GM19467 (cell line): ENCODE measurements at regions not wholly inside any gene's neighbourhood (a gene's known extent, or its start where the extent isn't known, plus 50 kb on each side); places are given as distances from the start of the nearest gene placed in this dataset.
"Not testable (repeated sequence)": the region's sequence is repeated elsewhere in the genome, so short reads cannot be mapped to it uniquely, and the experiment has no call there.

Source experiments
- ATAC-seq: cut with Tn5 transposase; IDR thresholded peaks from one replicate; pipeline ENCODE4 v1.9.1; 2021; ENCODE audit warnings: mild to moderate bottlenecking, moderate library complexity; ENCODE audit not compliant: unreplicated experiment

DNA sequence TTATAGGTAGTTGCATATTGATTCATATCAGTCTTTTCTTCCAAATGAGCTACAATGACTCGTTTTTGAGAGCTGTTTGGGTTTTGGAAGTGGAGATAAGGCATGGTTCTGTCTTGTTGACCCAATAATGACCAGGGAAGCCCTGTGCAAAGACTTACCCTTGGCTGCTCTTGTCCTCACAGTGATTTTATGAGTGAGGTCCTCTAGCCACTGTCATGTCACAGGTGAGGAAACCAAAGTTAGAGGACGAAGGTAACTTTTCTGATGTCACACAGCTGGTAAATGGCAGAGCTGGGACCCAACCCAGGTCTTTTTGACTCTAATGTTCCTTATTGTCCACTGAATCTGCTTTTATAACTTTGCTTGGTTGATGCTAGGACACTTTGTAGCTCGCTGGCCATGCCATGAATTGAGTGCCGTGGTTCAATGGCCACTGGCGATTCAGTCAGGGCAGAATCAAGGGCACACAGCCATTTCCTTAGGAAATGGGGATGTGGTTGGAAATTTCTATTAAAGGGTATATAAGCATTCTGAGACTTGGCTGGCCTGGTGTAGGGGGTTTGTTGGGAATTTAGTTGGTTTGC lies 249.1 kb downstream of the GOLGA6L6 start:
- not testable (repeated sequence) for ATAC-seq

DNA sequence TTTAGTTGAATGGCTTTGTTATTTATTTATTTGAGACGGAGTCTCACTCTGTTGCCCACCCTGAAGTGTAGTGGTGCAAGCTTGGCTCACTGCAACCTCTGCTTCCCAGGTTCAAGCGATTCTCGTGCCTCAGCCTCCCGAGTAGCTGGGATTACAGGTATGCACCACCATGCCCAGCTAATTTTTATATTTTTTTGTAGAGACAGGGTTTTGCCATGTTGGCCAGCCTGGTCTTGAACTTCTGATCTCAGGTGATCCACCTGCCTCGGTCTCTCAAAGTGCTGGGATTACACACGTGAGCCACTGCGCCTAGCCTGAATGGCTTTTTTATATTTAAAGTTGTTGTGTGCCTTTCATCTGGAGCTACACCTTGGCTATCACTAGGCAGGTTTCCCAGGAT lies 250.0 kb downstream of the GOLGA6L6 start:
- ATAC-seq = not testable (repeated sequence)

DNA sequence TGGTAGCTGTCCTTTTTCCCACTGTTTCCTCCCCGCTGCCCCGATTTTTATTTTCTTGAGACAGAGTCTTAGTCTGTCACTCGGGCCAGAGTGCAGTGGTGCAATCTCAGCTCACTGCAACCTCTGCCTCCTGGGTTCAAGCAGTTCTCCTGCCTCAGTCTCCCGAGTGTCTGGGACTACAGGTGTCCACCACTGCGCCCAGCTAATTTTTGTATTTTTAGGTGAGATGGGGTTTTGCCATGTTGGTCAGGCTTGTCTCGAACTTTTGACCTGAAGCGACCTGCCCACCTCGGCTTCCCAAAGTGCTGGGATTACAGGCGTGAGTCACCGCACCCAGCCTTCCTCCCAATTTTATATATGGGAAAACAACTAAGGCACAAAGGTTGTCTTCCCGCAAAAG lies 251.0 kb downstream of the GOLGA6L6 start:
- ATAC-seq = not testable (repeated sequence)

DNA sequence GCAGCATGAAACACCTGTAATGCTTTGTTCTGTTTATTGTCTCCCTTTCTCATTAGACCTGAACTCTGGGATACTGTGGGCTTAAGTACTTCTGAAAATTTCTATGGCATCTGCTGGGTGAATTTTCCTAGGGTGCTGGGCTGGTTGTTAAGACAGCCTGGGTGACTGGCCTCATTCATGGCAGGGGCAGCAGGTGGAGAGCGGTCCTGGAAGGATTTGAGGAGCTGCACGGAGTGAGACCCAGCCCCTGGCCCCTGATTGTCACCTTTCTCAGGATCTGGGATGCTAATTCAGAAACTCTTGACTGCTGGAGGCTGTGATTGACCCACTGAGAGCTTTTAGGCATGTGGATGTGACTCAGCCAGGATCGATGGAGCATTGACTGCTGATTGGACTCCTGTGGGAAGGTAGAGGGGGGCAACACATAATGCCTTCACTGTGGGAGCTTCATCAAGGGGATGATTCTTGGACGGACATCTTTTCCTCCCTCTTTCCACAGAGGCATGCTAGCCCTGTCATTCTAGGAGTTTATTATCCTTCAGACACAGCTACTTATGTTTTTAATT lies 252.0 kb downstream of the GOLGA6L6 start:
- not testable (repeated sequence) for ATAC-seq

DNA sequence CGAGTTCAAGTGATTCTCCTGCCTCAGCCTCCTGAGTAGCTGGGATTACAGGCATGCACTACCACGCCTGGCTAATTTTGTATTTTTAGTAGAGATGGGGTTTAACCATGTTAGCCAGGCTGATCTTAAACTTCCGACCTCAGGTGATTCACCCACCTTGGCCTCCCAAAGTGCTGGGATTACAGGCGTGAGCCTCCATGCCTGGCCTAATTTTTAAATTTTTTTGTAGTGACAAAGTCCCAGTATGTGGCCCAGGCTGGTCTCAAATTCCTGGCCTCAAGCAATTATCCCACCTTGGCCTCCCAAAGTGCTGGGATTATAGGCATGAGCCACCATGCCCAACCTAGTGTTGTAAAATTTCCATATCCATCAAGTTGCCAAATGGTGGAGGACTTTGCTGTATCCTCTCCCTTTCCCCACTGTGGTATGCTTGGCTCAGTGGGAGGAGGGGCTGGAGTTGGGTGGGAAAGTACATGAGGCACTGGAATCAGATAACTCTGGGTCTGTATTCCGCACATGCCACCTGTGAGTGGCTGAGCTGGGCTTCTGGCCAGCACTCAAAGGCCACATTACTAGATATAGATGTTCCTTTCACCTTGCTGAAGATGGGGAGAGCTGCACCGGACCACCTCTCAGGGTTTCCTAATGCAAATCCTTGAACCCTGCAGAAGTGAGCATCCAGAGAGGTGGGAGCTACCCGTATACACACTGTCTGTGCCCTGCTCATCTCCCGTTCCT lies 252.6 kb downstream of the GOLGA6L6 start:
- ATAC-seq = not testable (repeated sequence)

DNA sequence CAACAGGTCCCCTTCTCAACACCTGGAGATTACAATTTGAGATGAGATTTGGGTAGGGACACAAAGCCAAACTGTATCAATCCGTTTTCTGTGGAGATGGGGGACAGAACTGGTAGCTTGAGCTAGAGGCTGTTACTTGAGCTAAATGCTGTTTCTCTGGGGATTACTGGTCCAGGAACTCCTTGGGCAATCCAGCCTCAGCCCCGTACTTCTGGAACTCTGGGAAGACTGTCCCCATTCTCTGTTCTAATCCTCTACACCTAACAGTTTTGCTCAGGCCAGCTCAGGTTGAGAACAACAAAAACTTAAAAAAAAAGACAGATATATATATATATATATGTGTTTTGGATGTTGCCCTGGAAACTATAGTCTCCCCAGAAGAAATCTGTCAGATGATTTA lies 255.0 kb downstream of the GOLGA6L6 start:
- not testable (repeated sequence) for ATAC-seq

DNA sequence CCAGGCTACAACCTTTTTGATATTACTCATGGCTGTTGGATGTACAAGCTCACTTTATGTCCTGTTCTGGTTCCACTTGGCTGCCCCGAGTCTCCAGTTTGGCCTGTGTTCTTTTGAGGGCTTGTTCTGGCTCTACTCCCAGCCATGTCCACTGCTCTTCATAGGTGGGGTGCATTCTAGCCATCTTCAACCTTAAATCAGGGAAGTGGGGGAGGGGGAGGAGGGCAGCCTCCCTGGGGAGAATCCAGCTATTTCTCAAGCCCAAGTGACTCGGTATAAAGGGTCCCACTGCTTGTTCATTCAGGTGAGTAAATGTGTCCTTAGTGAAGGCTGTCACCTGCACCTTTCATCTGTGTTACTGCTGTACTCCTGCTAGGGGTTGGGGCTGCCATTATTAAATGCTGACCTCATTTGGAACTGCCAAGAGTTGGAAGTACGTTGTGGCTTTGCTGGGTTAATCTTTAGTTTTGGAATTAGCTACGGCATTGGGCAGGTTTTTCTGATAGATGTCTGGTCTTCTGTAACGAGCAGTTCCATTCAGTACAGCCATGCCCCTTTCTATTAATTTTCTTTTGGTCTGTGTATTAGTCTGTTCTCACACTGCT lies 255.8 kb downstream of the GOLGA6L6 start:
- ATAC-seq = not testable (repeated sequence)

DNA sequence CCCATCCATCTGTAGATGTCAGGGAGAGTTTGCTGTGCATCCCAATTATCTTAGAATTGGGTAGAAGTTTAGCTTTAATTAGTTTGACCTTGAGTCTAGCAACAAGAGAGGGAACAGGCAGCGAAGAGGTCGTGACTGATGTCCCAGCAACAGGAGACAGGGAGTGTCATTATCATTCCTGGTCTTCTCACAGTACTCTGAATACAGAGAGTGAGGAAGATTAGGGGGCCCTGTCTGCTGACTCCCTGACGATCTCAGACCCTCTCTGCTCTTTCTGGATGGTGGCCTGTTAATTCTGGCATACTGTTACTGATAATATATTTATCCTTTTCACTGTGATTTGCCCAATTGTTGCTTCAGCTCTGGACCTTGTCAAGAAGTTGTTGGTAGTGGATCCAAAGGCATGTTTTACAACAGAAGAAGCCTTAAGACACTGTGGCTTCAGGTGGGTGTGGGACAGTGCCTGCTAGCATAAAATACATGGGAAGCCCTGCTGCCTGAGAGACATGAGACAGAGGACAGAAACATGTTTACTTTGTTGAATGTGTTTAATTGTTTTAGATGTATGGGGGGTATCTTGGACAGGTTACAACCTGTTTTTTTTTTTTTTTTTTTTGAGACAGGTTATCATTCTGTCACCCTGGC lies 256.6 kb downstream of the GOLGA6L6 start:
- not testable (repeated sequence) for ATAC-seq

DNA sequence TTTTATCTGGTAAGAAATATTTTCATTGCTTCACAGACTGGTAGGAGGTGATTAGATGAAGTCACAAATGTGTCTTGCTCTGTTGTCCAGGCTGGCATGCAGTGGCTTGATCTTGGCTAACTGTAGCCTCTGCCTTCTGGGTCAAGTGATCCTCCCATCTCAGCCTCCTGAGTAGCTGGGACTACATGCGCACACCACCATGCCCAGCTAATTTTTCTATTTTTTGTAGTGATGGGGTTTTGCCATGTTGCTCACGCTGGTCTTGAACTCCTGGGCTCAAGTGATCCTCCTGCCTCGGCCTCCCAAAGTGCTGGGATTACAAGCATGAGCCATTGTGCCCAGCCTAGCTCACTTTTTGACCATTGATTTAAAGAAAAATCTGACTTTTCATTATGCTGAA lies 257.9 kb downstream of the GOLGA6L6 start:
- ATAC-seq = not testable (repeated sequence)

DNA sequence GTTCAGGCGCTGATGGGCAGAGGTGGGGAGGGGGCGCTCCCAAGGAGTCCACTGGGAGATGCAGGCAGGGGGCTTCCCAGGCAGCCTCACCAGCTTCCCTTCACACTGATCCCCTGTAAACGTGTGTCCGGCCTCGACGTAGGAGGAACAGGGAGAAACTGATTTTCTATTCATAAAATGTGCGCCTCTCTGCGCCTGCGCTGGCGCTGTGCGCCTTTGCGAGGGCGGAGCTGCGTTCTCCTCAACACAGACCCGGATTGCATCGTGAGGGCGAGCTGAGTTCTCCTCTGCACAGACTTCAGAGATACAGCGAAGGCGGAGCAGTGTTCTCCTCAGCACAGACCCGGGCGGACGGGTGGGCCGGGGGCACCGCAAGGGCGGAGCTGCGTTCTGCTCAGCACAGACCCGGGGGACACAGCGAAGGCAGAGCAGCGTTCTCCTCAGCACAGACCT lies 259.1 kb downstream of the GOLGA6L6 start:
- not testable (repeated sequence) for ATAC-seq

DNA sequence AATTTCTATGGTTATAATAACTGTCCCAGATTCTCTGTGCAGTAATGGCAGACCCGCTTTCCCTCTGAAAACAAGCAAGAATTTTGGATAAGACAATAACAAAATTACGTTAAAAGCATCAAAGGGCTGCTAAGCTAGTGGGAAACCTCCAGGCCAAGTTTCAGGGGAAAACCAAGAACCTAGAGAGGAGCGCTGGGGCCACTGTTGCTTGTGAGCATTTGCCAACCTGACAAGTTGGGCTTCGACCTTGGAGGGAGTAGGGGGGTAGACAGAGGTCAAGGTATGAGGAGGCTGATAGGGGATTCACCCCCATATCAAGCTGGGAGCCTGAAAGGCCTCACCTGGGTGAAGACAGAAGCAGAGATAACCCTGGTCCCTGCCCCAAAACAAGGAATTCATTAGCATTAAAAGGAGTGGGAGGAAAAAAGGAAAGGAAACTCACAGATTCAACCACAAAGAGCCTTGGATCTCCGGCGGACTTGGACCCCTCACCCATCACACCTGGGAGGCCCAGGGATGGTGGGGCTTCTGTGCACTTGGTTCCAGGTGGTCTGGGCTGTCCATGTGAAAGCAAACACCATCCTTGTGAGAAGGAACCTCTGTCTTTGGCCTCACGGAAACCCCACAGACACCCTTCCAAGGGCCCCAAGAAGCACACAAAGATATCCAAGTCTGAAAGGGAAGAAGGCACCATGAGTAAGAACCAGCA lies 259.9 kb downstream of the GOLGA6L6 start:
- not testable (repeated sequence) for ATAC-seq

DNA sequence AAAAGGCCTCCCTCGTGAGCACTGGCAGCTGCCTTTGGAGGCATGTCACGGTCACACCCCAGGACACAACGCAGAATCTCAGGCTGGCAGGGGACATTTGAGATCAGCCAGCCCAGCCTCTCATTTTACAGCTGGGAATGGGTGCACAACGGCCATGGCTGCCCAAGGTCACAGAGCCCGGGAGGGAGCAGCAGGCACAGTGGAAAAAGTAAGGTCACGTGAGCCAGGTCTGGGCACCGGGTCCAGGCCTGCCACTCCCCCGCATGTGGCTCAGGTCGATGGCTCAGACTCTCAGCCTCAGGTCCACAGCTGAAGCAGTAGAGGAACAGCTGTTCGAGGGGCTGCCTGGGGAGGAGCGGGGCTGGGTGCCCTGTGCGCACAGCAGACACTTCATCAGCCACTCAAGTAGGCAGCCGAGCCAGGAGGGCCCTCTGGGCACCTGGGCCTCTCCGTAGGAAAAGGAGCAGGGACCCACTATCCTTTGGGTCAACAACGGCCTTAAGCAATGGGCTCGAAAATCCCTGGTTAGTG lies 260.6 kb downstream of the GOLGA6L6 start:
- ATAC-seq = no peak

DNA sequence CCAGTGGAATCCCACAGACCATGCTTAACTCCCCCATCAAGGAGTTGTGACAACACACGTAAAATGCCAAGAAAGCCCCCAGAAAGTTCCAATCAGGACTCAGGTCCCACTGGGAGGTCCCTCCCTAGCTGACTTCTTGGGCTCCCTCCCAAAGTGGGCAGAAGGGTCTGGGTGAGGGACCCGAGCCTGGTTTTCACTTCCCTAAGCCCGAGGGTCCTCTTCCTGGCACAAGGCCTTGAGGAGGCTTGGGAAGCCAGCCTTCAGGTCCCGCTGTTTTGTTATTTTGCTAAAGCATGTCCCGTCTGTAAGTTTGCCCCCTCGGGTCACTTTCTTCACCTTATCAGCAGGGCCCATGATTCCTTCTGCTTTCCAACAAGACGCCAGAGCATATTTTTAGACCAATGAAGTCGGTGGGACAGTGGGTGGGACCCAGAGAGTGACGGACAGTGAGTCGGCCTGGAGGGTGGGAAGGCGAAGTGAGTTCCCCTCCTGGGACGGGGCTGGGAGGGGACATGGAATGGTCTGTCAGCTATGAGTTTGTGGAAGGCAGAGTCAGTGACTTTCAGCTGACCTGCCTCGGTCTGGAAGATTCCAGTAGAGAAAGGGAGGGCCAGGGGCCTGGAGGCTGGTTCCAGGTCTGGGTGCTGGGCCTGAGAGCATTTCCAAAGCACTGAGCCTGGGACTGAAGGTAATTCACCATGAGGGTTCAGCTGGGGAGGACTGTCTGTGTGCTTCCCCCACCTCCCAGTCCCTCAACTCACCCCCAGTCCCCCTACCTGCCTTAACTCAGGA lies 261.3 kb downstream of the GOLGA6L6 start:
- not testable (repeated sequence) for ATAC-seq

DNA sequence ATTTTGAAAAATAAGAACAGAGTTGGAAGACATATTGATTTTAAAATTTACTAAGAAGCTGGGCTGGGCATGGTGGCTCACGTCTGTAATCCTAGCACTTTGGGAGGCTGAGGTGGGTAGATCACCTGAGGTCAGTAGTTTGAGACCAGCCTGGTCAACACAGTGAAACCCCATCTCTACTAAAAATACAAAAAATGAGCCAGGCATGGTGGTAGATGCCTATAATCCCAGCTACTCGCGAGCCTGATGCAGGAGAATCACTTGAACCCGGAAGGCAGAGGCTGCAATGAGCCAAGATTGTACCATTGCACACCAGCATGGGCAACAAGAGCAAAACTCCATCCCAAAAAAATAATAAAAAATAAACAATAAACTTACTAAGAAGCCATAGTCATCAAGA lies 262.5 kb downstream of the GOLGA6L6 start:
- ATAC-seq = not testable (repeated sequence)

DNA sequence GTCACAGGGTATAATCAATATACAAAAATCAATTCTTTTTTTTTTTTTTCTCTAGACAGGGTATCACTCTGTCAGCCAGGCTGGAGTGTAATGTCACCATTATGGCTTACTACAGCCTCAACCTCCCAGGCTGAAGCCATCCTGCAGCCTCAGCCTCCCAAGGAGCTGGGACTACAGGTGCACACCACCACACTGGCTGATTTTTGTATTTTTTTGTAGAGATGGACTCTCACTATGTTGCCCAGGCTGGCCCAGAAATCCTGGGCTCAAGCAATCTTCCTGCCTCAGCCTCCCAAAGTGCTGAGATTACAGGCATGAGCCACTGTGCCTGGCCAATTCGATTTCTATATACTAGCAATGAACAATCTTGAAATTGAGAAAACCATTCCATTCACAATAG lies 263.2 kb downstream of the GOLGA6L6 start:
- ATAC-seq = not testable (repeated sequence)

DNA sequence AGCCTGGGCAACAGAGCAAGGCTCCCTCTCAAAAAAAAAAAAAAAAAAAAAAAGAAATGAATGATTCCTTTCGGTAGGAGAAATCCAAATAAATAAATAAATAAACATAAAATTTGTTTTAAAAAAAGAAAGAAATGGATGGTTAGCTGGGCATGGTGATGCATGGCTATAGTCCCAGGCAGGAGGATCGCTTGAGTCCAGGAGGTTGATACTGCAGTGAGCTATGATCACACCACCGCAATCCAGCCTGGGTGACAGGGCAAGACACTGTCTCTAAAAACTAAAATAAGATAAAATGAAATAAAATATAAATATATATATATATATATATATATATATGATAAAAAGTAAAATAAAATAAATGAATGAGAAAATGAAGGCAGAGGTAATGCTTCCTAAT lies 264.1 kb downstream of the GOLGA6L6 start:
- not testable (repeated sequence) for ATAC-seq

DNA sequence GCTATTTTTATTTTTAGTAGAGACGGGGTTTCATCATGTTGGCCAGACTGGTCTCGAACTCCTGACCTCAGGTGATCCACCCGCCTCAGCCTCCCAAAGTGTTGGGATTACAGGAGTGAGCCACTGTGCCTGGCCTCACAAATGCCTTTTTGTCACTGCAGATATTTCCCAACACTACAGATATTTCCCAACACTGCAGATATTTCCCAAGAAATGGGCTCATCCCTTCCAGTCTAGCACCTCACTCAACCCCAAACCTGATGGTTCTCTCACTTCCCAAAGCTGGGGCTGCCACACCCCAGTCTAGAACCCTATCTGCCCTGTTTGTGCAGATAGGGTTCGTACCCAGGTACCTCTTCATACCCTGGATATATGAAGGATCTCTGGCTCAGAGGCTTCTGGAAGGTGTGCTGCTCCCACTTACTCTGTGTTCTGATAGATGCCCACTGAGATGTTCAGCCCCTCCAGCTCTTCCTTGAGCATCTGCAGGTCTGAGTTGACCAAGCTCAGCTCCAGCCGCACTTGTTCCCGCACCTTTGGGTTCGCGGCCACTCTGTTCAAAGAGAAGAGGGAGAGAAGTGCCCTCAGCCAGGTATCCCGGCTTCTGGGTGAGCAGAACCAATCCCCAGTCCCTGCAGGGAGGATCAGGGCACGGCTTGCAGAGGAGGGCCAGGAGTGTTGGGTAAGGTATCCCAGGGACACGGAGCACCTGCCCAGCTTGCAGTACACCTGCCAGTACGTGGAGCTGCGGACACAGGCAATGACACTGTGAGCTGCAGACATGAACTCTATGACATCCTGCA lies 265.1 kb downstream of the GOLGA6L6 start:
- not testable (repeated sequence) for ATAC-seq

DNA sequence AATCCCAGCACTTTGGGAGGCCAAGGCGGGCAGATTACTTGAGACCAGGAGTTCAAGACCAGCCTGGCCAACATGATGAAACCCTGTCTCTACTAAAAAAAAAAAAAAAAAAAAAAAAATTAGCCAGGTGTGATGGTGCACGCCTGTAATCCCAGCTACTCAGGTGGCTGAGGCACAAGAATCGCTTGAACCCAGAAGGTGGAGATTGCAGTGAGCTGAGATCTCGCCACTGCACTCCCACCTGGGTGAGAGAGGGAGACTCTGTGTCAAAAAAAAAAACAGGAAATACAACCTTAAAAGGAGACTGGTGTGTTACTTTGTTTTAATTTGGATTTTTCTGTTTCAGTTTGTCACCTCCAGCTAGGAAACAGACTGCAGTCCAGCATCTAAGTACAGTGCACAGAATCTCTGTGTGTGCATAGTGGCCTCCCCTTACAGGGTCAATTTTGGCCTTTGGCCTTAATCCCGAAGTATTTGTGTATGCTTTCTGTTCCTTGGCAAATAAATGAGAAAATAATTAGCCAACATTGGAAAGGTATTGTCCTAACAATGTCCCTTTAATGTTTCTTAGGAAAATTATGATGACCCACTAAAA lies 266.1 kb downstream of the GOLGA6L6 start:
- not testable (repeated sequence) for ATAC-seq
